ENCODE measurements at regions not wholly inside any gene's neighbourhood (a gene's known extent, or its start where the extent isn't known, plus 50 kb on each side); places are given as distances from the start of the nearest gene placed in this dataset.

DNA sequence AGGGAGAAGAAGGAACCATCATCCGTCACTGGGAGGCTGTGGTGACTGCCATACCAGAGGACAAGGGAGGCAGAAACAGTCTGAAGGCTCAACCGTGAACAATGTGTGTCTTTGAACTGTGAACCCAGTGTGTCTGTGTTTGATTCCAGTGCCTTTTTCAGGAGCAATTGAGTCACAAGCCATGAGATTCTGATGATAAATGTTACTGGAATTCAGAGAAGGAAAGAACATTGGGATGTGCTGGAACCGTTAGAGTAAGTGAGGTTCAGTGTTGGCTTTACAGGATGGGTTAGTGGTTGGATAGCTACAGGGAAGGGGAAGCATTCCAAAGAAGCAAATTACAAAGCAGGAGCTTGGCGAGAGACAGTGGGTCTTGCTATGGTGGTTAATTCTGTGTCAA lies 464.4 kb downstream of the TRIML1 start:
- TF ChIP-seq EP300 (IDR thresholded peaks at IDR 0.05), result no peak
- TF ChIP-seq, protein P1, sequence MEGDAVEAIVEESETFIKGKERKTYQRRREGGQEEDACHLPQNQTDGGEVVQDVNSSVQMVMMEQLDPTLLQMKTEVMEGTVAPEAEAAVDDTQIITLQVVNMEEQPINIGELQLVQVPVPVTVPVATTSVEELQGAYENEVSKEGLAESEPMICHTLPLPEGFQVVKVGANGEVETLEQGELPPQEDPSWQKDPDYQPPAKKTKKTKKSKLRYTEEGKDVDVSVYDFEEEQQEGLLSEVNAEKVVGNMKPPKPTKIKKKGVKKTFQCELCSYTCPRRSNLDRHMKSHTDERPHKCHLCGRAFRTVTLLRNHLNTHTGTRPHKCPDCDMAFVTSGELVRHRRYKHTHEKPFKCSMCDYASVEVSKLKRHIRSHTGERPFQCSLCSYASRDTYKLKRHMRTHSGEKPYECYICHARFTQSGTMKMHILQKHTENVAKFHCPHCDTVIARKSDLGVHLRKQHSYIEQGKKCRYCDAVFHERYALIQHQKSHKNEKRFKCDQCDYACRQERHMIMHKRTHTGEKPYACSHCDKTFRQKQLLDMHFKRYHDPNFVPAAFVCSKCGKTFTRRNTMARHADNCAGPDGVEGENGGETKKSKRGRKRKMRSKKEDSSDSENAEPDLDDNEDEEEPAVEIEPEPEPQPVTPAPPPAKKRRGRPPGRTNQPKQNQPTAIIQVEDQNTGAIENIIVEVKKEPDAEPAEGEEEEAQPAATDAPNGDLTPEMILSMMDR (IDR thresholded peaks at IDR 0.05), result no peak
